GM12874 (cell line): ENCODE measurements at regions not wholly inside any gene's neighbourhood (a gene's known extent, or its start where the extent isn't known, plus 50 kb on each side); places are given as distances from the start of the nearest gene placed in this dataset.

Experiments used
- TF ChIP-seq, protein P1 (sequence below): IDR thresholded peaks from 2 replicates; pipeline ENCODE4 v1.5.1; 2011; ENCODE audit warnings: low read depth, mild to moderate bottlenecking, control low read depth, low read length, moderate library complexity; ENCODE audit not compliant: insufficient read depth

DNA sequence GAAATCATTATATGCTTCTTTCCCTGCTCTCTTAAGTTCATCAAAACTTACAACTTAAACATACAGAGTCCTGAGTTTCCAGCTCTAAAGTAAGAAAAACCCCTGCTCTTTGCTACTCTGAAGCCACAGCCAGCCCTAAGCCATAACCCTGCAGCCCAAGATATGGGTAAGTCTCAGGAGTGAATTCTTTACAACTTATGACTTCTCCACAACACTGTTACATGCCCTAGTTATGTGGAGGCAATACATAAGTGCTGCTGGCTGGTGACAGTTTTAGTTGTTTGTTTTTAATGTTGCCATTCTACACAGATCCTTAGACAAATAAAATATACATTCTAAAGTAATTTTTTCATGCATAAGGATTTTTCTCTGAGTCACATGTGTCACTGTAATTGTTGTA, 100.2 kb downstream of the FBXO8 start:
- TF ChIP-seq, protein P1, sequence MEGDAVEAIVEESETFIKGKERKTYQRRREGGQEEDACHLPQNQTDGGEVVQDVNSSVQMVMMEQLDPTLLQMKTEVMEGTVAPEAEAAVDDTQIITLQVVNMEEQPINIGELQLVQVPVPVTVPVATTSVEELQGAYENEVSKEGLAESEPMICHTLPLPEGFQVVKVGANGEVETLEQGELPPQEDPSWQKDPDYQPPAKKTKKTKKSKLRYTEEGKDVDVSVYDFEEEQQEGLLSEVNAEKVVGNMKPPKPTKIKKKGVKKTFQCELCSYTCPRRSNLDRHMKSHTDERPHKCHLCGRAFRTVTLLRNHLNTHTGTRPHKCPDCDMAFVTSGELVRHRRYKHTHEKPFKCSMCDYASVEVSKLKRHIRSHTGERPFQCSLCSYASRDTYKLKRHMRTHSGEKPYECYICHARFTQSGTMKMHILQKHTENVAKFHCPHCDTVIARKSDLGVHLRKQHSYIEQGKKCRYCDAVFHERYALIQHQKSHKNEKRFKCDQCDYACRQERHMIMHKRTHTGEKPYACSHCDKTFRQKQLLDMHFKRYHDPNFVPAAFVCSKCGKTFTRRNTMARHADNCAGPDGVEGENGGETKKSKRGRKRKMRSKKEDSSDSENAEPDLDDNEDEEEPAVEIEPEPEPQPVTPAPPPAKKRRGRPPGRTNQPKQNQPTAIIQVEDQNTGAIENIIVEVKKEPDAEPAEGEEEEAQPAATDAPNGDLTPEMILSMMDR: no peak

DNA sequence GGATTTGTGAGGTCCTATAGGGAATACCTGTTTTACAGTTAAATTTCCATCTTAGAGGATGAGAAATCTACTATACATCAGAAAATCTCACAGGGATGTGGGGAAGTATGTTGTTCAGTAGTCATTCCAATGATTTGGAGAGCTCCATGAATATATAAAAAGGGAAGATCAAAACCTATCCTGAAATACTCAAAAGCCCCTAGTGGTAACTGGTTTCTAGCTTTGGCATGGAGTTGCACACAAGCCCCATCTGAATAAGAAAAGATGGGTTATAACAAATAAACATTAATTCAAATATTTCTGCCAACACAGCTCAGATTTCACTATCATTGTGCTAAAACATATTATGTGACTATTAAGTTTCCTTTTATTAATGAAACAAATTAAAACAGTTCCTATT, 101.6 kb downstream of the FBXO8 start:
- TF ChIP-seq, protein P1: no peak

DNA sequence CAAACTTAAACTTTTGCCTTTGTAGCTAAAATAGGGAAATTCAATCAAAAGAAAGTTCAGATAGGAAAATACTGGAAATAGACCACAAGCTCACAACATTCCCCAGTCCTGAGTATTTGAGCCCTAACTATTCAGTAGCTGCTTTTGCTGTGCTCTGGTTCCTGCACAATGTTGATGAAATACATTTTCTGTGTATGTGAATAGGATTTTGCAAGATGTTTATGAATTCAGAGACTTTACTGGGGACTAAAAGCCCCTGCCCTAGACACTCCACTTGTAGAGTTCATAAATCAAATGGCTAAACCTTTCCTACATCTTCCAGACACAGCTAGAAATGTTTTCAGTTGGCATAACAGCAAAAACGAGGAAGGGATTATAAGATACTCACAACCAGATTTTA, 105.9 kb downstream of the FBXO8 start:
- TF ChIP-seq, protein P1: no peak

DNA sequence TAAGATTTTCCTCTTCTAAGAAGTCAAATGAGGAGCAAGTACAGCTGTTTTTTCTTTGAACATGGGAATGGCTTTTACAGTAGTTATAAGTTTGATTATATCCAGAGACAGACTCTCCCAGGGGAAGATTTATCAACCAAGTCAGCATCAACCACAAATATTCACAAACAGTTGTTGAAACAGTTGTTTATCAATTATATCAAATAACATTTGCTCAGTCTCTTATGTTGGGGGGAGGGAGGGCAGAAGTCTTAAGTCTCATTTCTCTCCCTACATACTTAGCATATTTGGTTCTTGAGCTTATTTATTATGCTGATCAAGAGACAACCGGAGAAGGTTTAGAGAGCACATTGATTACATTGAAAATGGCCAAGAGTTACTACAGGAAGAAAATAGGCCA, 110.1 kb downstream of the FBXO8 start:
- TF ChIP-seq, protein P1: no peak

DNA sequence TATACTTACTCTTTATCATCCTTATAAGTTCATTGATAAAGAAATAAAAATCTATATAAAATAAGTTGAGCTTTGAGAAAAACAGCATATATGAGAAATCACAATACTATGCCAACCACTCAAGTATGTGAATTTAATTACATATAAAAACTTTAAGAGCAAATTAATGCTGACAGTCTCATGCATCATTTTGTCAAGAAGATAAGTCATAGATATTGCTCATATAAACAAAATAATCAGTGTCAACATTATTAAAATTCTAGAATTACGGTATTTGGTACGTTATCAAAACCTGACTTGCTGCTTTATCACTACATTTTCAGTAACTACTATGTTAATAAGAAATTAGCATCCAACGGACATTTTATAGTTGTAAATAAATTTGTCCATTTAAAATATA, 111.2 kb downstream of the FBXO8 start:
- TF ChIP-seq, protein P1: no peak

DNA sequence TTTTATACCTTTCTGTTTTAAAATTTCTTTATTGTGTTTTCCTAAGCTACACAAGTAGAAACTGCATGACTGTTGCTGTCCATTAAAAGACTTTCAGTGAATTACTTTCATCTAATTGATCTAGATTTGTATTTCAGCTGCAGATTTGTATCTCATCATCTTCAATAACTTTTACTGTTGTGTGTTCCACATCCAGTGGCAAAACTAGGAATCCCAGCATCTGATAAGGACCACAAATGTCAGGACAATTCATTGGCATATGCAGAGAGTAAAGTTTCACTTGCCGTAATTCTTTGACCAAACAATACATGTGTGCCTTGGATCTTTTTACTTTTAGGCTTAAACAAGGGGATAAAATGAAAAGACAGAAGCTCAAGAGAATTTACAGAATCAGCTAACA, 112.6 kb downstream of the FBXO8 start:
- TF ChIP-seq, protein P1: no peak

DNA sequence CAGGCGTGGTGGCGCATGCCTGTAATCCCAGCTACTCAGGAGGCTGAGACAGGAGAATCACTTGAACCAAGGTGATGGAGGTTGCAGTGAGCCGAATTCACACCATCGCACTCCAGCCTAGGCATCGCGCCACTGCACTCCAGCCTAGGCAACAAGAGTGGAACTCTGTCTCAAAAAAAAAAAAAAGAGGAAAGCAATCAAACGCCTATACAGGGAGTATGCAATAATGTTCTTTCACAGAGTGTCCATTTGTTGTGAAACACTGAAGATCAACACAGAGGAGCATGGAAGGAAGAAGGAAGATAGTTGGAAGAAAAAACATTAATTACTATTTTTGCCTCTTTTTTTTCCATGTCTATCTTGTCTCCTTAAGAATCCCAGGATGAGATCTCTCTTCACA, 113.4 kb downstream of the FBXO8 start:
- TF ChIP-seq, protein P1: no peak
